ENCODE measurements at regions not wholly inside any gene's neighbourhood (a gene's known extent, or its start where the extent isn't known, plus 50 kb on each side); places are given as distances from the start of the nearest gene placed in this dataset.

DNA sequence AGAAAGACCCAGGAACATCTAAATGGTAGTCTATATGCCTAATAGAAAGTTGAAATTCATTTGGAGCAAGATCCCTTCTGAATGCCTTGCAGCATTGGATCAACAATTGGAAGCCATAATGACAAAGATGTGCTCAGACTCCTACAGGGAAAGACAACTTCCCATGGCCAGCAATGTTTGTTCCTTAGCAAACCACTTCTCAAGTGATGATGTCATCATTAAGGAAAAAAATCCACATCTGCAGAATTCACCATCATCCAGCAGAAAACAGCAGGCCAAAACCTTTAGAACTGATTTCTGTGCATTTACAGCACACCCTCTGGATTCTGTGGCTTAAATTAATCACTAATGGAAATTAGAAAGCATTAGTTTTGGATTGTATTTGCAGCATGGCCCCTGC is 82.4 kb upstream of the ZIC3 start:
- DNase-seq: no peak

DNA sequence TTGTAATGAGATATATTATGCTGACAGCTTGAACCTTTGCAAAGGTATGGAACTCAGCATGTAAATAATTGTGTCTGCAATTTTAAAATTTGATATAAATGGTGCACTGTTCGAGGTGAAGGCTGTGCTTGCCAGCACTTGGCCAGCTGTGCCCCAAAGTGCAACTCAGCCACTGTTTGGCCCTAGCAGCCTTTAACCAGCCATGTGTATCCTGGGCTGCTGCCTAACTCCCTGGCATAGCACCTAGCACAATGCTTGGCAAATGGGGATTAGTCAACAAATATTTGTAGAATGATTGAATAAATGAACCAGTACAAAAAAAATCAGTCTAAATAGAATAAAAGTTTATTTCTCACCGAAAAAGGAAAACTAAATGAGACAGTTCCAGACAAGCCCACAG is 83.8 kb upstream of the ZIC3 start:
- no peak for DNase-seq

DNA sequence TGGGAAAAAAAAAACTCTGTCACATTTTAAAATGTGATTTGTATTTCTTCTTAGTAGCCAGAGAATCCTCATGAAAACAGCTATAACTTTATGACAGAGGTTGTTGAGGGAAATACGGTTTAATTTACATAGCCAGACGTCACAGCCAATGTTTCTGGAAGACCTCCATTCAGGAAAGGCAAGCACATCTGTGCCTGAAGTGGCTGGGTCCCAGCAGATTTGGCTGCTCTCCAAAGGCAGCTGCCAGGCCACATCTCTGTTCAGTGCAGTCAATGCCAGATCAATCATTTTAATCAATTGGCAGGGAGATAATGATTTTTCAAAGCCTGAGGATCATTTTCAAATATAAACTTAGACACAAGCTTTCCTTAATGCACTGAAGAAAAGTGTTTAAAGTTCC is 86.5 kb upstream of the ZIC3 start:
- peak; percentile 42 for DNase-seq

DNA sequence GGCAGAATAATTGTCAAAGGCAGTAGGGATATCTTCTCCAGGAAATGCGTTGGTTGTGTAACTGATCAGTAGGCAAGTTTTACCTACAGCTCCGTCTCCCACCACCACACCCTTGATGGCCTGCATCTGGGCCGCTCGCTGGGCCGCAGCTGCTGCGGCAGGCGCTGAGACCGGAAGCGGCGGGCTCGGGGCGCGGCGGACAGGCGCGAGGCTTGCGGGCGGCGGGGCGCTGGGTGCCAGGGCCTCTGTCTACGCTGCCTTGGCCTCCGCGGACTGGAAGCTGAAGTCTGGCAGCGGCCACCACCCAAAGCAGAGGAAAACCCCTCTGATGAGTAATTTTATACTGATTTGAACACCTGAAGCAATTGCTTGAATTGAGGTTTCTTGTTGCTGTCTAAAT is 124.2 kb upstream of the ZIC3 start:
- DNase-seq: no peak

DNA sequence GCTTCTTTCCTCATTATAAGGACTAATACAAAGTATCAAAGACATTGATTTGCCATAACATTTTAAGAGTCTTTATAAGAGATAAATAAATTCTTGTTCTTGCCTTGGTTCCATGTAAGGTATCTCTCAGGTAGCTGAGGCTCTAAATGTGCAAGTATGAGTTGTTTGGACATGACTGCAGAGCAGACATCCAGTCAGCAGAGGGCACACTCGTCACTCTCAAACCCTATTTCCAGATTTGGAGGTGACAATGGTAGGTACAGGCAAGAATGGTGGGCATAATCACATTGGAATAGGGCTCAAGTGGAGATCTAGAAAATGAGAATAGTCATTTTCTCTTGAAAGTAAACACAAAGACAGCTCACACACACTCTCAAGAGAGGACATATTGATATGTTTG is 133.3 kb upstream of the ZIC3 start:
- peak; percentile 4 for DNase-seq

DNA sequence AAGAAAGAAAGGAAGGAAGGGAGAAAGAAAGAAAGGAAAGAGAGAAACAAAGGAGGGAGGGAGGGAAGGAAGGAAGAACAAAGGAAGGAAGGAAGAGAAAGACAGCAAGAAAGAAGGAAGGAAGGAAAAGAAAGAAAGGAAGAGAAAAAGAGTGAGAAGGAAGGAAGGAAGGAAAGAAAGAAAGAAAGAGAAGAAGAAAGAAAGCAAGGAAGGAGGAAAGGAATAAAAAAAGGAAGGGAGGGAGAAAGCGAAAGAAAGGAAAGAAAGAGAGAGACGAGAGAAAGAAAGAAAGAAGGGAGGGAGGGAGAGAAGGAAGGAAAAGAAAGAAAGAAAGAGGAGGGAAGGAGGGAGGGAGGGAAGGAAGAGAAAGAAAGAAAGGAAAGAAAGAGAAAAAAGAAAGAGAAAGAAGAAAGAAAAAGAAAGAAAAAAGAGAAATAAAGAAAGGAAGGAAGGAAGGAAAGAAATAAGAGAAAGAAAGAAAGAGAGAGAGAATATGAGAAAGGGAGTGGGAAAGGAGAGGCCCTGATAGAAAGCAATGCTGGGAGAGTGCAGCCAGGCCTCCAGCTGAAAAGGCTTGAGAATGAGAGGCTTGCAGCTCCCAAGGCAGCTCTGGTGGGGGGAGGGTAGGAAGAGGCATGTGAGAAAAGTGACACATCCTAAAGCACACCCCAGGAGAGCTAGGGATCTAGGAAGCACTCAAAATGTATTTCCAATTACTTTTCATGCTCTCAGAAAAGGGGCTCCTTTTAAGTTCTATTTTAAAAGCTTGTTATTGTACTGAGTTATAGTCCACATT is 134.0 kb upstream of the ZIC3 start:
- no peak for DNase-seq

DNA sequence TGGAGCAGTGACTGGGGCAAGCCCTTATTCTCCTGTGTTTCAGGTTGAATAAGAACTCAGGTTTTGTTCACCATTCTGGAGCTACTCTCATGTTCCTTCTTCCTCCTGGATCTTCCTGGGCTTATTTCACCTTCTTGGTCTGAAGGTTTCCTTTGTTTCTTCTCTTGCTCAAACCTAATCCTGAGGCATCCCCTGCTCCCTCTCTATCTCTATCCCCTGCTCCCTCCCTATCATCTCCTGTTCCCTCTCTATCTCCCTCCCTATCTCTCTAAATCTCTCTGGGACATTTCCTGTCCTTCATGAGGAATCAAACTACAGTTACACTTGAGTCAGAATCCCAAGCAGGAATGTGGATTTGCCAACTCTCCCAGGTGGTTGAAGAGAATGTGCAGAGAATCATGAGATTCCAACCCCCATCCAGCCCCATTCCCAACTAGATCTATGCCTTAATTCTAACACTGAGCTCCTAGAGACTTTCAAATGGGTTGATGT is 134.9 kb upstream of the ZIC3 start:
- no peak for DNase-seq

DNA sequence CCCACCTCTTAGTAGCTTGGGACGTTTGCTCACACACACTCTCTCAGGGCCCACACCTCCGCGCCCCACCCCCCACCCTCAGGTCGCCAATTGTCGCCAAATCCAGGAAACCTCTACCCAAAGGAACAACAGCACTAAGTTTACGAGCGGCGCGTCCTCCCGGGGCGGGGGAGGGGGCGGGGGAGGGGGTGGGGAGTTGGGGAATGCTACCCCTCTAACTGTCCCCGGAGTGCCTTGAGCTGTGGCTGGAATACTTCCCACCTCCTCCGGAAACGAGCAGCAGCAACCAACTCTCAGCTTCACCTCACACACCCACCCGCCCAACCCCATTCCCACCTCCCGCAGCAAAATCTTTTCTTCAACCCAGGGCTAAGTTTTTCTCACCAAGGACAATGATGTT is 135.6 kb upstream of the ZIC3 start:
- DNase-seq: no peak

DNA sequence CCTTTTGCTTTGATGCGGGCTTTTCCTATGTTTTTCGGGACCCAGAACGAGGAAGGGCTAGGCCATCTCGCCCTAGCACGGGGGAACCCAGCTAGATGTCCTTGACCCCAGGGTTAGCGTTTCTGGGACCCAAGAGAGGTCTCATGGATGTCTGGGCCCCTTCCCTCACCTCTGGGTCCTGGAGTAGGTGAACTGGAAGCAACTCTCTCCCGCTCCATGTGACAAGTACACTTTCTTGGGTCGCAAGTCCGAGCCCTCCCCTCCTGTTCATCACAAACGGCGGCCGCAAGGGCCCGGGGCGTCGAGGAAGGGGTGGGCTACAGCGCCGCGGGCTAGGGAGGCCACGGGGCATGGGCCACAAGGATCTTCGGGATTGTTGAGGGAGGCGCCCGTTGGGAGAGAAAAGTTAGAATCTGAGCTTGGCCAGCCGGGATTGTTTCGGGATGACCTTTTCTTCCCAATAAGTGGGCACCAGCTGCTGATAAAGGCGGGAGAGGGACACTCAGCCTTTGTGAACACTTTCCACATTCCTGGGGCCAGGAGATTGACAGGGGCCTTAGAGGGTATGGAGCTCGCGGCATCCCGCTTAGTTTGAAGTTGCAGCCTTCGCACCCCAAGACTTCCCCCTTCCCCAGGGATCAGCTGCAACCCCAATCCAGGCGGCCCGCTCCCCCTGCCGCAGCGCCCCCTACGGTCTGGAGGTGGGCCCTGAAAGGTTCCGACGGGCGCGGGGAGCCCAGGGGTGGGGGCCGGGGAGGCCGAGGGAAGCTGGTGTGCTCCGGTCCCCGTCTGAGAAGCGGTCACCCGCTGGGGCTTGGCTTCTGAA is 136.9 kb upstream of the ZIC3 start:
- DNase-seq: no peak

DNA sequence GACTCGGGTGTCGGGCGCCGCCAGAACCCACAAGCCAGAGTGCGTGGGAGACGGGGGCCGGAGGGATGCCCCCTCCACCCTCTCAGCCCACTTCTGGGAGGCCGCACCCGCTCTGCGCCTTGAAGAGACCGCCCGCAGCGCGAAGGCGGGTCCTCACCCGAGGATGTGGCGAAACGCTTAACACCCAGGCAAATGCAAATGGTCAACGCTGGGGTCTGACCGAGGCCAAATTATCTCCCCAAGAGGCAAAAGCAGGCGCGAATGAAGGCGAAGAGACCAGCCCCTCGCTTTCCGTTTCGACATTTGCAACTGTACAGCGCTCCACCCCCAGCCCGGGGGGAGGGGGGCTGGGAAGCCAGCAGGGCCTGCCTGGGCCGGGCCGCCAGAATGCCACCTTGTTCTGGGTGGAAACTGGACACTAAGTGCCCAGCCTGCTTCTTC is 137.7 kb upstream of the ZIC3 start:
- no peak for DNase-seq

DNA sequence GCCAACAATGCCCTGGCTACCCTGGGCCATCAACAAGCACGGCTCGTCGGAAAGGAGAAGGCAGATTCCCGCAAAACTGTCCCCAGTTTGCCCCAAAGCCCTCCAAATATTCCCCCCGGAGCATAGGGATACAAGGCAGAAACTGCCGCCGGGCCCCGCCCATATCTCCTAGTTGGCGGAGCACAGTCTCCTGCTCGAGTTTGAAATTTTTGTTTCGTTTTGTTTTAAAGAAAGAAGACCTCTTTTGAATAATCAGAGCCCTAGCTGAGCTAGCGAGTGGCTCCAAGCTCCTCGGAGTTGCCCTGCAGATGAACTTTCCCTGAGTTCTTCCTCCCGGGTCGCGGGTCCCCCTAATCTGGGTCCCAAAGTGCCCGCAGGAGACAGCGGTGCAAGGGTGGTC is 138.1 kb upstream of the ZIC3 start:
- DNase-seq: no peak

DNA sequence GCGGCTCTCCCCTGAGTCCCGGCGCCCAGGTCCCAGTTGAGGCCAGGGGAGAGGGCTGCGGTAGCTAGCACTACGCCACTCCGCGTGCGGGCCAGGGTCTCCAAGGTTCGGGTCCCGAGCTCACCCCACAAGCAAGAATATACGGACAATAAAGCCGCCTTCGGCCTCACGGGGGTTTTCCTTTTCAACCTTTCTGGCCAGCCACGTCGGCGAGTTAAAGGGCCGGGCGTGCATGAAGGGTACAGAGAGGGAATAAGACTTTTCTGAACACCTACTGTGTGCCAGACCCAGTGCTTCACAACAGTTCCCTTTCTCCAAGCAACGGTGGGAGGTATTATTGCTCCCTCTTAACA is 138.5 kb upstream of the ZIC3 start:
- DNase-seq: no peak

DNA sequence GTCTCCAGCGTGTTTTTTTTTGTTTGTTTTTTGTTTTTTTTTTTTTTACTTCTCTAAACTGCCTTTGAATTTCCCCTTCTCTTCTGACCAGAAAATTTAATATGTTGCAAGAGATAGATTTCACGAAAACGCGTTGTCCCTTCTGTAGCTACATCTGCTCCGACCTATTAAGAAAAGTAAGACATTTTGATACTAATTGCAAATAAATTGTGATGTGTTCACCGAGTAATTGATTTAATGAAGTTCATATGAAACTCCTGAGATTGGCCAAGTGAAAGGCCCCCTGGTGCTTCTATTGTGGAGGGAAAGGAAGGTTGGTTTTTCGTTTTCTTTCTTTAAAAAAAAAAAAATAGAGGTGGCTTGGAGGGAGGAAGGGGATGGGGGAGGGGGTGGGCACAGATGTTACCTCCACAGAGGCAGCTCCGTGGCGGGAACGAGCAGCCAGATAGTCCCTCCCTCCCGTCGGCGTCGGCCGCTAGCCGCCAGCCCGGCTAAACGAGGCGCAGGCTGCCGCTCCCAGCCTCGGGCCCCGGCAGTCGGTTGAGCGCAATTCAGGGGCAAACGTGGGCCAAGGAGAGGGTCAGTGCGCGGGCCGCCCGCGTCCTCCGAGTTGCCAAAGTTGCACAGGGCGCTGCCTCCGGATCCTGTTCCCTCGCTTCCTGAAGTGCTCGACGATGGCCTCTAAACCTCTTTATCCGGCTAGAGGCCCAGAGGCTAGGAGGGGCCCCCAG is 139.1 kb upstream of the ZIC3 start:
- DNase-seq: no peak

DNA sequence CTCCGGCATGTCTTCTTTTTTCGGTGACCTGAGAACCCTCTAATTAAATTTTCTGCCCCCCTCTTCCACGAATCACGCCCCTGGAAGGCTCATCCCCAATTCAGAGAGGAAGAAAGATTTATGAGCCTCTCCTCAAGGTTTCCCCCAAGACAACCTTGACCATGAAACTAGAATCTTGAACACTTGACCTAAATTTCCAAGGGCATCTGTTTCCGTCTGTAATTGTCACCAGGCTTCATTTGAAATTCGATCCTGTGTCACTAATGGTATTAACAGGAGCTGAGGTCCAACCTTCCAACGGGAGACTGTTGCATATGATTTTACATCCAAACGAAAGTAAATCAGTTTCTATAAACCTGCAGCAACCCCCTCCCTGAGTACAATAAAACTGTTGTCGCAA is 139.9 kb upstream of the ZIC3 start:
- no peak for DNase-seq

DNA sequence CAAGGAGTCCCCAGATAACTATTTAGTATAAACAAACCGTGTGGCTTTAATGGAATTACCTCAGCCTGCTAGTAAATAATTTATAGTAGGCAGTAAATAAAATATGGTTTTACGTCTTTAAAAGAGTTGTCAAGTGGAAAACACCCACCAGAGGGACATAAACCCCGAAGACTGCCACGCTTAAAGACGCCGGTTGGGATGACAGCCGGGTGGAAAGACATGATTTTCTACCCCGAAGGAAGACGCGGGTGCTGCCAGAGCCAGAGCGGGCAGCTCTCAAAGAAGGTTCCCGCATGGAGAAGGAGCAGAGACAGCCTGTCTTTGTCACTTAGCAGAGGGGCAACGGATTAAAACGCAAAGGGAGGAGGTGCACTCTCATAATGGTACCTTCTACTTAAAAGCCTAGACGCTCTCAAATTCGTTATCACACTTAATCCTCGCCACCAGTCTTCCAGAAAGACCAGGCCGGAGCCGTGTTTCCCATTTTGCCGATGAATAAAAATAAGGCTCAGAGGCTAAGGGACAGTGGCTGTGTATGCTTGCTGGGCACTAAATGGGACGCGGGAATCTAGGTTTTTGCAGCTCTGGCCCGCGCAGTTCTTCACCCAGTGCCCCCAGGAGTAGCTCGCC is 140.5 kb upstream of the ZIC3 start:
- no peak for DNase-seq

DNA sequence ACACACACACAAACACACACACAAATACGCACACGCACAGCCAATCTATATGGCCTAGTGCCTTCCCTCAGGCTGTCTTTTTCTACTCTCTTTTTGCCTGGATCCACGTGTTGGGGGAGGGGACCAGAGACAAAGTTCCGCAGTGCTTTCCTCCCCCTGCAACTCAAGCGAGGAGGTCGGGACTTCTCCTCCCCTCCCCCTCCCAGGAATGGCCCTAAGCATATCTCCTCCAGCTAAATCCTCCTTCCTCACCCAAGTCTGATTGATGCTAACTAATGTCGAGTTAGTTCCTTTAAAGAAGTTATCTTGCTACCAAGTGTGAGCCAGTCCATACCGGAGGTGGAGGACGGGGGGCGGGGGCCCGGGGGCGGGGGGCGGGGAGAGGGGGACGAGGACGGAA is 141.2 kb upstream of the ZIC3 start:
- no peak for DNase-seq

DNA sequence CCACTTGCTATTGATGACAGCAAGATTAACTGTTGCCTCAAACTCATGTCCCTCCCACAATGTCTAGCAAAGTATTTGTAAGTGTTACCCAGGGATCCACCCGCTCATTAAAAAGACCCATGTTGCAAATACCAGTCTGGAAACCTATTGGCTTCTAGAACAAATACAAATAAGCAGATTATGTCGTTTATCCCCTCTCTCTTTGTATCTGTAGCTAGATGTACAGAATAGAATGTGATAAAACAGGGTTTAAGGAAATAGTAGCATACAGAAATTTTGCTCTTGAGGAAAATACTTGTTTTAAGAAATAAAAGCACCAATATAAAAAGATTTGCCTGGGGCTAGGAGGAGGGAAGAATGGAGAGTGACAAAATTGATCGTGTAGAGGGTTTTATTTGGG is 142.7 kb upstream of the ZIC3 start:
- no peak for DNase-seq

DNA sequence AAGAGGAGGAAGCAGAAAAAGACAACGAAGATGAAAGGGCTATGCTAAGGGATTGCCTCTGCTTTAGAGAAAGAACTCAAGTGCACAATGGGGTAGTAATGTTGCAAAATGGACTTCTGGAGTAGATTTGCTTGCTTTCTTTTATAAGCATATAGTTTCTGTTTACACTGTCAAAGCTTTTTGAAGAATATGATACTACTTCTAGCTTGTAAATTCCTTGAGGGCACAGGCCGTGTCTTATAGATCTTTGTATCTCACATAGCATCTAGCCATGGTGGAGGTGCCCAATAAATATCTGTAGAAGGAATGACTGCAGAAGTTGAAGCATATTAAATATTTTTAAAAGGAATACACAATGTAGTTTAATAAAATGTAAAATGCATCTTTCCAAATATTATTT is 147.8 kb upstream of the ZIC3 start:
- DNase-seq: no peak

DNA sequence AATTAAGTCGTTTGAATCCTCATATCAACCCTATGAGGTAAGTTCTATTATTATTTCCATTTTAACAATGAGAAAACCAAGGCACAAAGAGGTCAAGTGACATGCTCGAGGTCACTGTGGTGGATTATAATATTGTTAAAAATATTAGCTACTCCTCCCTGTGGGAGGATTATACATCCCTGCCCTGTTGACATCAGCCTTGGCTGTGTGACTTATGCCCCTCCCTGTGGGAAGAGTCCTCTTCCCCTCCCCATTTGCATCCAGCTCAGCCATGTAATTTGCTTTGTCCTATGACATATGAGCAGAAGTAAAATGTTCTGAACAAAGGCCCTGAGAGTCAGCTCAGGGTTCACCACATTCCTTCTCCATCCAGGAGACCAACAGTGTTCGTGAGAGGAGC is 152.7 kb upstream of the ZIC3 start:
- DNase-seq: no peak

DNA sequence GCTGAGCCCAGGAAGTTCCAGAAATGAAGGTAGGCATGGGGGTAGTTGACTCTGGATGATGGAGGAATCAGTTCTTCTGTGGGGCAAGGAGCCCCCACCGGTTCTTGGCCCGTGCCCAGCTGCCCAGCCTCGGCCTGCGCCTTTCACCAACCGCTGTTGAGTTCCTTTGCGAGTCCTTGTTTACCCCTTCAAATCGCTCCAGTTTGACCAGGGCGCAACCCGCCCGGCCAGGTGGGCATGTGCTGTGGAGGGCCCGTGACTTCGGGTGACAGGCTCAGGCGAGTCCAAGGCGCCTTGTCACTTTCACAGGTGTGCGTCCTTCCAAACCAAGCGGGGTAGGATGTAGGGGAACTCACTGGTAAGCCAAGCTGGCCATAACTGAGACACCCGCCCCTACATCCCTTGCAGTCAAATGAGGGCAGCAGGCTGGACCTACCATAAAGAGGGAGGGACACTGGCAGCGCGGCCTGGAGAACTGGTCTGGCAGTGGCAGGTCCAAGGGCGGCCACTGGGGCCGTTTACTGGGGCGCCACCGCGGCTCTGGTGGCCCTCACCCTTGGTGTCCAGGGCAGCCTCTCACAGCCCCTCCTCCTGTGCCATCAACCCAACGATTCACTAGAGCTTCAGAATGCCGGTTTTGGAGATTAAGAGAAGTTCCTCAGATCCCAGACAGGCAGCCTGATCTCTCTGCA is 160.3 kb upstream of the ZIC3 start:
- no peak for DNase-seq

DNA sequence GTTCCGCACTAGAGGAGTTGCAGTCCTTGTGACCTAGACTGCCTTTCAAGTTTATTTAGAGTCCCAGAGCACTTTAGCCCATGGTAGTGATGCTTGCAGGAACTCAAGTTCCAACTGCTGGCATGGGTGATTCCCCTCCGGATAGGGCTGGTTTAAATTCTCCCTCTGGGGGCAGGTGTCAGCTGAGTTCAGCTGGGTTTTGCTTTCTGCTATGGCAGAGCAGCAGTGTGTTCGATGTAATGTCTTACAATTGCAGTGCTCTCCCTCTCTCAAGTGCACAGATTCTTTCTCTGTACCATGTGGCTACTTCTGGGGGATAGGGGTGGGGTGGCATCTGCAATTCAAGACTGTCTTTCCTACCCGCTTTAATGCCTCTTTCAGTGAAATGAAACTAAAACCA is 164.8 kb upstream of the ZIC3 start:
- DNase-seq: no peak

DNA sequence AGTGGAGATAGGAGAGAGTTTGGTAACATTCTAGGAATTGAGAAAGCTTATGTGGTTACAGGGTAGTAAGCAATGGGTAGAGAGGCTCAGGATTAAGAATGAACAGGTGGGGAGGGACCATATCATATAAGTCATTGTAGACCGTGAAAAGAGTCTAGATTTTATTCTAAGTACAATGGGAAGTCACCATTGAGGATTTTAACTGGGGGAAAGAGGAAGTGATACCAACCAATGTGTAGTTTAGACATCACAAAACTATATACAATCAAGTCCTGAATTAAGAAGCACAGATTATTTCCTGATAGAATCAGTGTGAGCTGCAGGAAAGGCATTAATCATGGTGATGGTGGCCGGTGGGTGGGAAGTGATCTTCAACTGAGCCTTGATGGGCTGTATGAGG is 178.3 kb upstream of the ZIC3 start:
- DNase-seq: no peak
